Hypothalamus (tissue), 51 donors: ENCODE measurements at regions not wholly inside any gene's neighbourhood (a gene's known extent, or its start where the extent isn't known, plus 50 kb on each side); places are given as distances from the start of the nearest gene placed in this dataset.

Experiments
- DNase-seq, 51 donors: peaks; one replicate each; lab custom pipeline; 2025; lab: John Stamatoyannopoulos, UW

- no peak for DNase-seq
Observed at GRCh38 chr11:95692526-95693260, 96.9 kb downstream of the FAM76B start.

DNA sequence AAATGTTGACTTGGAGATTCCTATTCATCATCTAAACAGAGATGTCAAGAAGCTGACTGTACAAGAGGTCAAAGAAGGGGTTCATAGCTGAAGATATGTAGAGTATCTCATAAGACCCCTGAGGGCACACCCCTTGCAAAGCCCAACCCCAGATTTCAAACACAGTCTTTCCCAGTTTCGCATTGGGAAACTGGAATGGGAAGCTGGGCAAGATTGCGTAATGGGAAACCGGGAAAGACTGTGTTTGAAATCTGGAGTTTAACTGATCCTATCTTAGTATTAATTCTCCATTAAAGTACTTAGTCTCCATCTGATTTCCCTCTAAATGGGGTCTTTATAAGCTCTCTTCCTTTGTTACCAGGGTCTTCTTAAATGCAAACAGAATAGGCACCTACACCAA is 99.5 kb downstream of the FAM76B start:
- DNase-seq = no peak

- DNase-seq = no peak
Observed at GRCh38 chr11:95688501-95689222, 100.9 kb downstream of the FAM76B start.

- no peak for DNase-seq
Observed at GRCh38 chr11:95688015-95688414, 101.6 kb downstream of the FAM76B start.

DNA sequence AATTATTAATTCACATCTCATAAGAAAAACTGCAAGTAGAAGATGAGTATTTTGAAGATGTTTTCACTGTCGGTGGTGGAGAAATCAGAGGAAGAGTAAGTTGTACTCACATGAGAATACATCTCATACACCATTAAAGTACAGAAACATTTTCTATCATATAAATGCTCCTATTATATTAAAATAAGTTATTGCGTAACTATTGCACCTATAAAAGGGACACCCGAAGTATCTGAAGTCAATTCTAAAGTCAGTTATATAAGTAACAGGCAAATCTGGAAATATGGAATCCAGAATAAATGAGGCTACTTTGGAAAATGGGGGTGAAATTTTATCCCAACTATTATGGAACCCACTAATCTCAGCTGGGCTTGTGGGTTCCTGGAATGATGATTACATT is 103.3 kb downstream of the FAM76B start:
- DNase-seq = no peak

- peak in 1 of 51 donors; percentile 25 for DNase-seq
Observed at GRCh38 chr11:95684701-95685100, 104.9 kb downstream of the FAM76B start.

GRCh38 chr11:95684170-95684569 is 105.4 kb downstream of the FAM76B start:
- no peak for DNase-seq

- DNase-seq = no peak
Observed at GRCh38 chr11:95682552-95682951, 107.0 kb downstream of the FAM76B start.

- no peak for DNase-seq
Observed at GRCh38 chr11:95680169-95680929, 109.2 kb downstream of the FAM76B start.

DNA sequence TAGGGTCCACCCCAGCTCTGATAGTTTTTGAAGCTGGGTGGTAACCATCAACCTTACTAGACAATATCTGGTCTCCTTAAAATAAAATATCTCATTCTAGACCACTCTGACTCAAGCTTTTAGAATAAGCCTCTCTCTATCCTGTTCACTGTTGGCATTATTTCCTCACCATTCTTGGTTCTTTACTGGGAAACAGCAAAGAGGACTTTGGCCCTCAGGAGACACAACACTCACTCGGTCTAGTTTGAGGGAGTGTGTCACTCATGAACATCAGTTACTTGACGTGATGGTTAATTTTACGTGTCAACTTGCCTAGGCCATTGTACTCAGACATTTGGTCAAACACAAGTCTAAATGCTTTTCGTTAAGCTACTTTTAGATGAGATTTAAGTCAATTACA is 110.6 kb downstream of the FAM76B start:
- no peak for DNase-seq

- DNase-seq = no peak
Observed at GRCh38 chr11:95676308-95676707, 113.3 kb downstream of the FAM76B start.

DNA sequence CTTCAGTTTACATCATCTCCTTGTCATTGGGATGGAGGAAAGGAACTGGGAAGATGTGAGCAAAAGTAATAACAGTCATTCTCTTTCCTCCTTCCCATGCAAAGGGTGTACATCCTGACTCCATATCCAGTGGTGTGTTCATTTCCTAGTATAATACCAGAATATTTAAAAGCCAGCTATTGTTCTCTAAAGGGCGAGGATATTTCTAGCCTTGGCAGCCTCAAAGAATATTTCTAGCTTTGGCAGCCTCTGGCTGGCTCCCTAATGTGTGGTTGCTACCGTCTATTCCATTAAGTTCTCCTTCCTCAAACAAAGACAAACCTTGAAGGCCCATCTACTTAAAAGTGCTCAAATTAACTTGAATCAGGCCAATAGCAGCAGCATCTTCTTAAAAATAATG is 114.0 kb downstream of the FAM76B start:
- DNase-seq = no peak

DNA sequence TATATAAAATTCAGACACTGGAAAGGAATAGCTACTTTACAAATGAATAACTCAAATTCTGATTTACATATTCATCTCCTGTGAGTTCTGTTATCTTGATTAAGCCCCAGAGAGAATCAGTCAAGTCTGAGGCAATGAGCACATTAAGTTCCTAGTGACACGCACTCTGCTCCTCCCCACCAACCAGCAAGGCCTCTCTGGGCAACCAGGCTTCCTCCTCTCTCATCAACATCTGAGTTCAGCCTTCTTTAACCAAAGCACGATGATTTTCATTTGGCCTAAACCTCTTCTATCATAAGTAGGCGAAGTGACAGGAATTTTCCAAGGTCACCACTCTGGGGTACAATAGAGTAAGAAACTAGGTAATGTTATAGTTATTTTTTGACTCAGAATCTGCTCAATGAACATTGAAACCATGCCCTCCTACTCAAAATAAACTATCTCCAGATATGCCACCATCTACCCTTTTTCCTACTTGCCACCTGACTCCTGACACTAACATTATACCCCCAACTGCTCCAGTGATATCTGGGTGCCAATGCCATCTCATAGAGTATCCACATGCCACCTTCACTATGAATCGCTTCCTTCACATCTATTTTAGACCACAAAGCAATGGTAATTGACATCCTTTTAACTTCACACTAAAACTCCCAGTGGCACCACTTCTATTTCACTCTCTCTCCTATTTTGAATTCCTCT is 114.8 kb downstream of the FAM76B start:
- no peak for DNase-seq

DNA sequence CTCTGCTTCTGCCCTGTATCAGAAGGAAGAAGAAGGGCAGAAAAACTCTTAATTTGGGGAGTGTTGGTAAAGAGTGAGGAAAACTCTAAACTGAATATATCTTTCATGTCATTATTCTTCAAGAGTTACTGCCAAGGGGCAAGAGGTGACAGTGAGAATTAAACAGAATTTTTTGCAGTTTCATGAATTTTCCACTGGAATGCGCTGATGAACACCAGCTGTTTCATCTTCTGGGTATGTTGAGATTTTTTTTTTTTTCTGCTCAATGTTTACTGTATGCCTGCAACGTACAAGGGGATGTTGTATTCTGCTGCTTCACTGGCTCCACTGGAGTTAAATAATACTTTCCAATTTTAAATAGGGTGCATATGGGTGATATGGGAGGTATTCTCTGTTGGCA is 117.8 kb downstream of the FAM76B start:
- no peak for DNase-seq

DNA sequence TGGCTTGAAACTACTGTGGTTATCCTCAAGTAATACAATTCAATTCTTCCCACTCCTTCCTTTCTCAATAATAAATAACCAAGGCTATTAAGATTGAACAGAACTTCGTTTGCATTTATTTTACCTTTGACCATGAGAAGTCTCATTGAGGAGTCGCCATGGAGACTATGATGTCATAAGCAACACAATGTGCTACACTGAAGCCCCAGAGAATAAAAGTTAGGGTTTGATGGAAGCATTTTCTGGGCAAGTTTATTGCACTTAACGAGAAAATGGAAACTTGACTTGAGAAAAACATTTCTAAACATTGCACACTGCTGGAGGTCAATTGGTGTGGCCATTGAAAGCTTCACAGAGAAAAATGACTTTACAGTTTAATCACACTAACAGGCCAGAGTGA is 121.5 kb downstream of the FAM76B start:
- no peak for DNase-seq

DNA sequence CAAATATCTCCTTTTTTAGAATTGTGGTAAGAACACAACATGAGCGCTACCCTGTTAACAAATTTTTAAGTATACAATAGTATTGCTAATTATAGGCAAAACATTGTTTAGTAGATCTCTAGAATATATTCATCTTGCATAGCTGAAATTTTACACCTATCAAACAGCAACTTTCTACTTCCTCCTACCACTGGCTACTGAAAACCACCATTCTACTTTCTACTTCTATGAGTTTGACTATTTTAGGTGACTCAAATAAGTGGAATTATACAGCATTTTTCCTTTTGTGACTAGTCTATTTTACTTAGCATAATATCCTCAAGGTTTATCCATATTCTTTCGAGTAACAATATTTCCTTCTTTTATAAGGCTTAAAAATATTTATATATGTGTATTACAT is 128.4 kb downstream of the FAM76B start:
- no peak for DNase-seq

- DNase-seq = no peak
Observed at GRCh38 chr11:95660038-95660437, 129.5 kb downstream of the FAM76B start.

DNA sequence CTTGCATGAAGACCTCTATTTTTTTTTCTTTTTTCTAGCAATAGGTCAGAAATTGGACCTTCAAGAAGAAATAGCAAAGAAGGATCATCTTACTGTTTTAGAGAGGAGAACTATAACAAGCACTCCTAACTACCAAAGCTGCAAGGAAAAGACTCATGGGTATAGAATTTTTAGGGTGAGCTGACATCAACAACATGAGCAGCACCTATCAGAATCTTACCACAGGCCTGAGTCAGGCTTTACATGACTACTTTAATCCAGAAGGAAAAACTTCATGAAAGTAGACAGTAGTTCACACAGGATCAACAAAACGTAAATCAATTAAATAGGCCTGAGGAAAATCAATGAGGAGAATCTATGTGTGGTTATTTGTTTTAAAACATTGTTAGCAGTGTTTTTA is 130.5 kb downstream of the FAM76B start:
- DNase-seq = no peak

- DNase-seq = no peak
Observed at GRCh38 chr11:95655536-95655935, 134.0 kb downstream of the FAM76B start.

DNA sequence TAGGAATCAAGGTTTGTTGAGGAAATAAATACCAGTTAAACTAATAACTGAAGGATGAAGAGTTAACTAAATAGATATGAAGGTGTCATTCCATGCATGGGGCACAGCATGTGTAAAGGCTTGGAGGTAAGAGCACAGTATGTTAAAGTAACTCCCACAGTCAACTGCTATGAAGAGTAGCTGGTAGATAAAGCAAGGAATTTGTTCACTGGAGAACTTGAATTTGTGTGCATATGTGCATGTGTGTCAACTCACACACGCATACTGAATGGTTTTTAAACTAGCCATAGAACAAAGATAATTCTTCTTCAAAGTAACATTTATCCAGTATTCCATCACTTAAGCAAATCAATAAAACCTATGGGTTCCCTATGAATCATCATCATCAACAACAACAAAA is 135.9 kb downstream of the FAM76B start:
- DNase-seq = no peak

DNA sequence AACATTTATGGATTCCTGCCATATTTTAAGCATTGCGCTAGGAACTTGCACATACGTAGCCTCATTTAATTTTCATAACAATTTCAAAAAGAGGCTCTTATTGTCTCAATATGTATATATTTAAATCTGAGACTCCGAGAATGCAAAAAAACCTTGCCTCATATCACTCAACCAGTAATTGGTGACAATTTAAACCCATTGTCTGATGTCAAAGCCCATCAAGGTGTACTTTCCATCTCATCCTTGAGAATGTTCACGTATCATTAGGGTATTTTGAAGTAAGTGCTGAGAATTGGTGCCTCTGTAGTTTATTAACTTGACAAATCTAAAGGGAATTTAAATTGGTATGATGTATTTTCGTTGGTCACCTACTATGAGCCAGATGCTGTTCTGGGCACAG is 136.5 kb downstream of the FAM76B start:
- DNase-seq = no peak
